Fibroblast of the aortic adventitia (primary cell): ENCODE measurements at regions not wholly inside any gene's neighbourhood (a gene's known extent, or its start where the extent isn't known, plus 50 kb on each side); places are given as distances from the start of the nearest gene placed in this dataset.
"Not testable (repeated sequence)": the region's sequence is repeated elsewhere in the genome, so short reads cannot be mapped to it uniquely, and the experiment has no call there.

Experiments used
- DNase-seq: peaks from one replicate; pipeline ENCODE4 v3.0.0-alpha.2; 2010; ENCODE audit warnings: low read depth
- H3K4me3 ChIP-seq: 2 replicates; pipeline ENCODE4 v1.5.1; 2011; ENCODE audit warnings: low read depth, mild to moderate bottlenecking, control low read depth, low read length, moderate library complexity
- TF ChIP-seq, protein P1 (sequence below): IDR thresholded peaks from 2 replicates; pipeline ENCODE4 v1.5.1; 2011; ENCODE audit warnings: mild to moderate bottlenecking, low read length, control low read depth, inconsistent platforms; ENCODE audit not compliant: insufficient read depth

DNA sequence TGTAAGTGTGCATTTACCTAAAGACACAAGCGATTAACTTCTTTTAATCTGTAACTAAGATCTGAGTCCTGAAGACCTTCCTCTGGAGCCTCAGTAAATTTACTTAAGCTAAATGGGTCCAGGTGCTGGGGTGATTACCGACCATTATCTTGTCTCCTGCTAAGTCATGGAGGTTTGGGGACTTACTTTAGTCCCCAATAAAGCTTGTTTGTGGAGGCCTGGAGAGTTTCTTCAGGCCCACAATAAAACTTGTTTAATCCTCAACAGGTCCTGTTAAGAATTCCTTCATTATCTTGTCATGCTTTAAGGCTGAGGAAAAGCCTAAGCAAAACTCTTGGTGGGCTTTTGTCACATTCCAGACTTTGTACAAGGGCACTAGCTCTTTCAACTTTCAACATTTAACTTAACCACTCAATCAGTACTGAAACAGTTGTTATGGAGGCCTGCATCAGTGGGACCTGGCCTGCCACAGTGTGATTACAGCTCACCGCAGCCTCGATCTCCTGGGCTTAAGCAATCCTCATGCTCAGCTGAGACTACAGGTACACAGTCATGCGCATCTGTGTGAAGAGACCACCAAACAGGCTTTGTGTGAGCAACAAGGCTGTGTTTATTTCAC is 84.0 kb downstream of the FMO4 start:
- DNase-seq, result no peak
- TF ChIP-seq, protein P1, sequence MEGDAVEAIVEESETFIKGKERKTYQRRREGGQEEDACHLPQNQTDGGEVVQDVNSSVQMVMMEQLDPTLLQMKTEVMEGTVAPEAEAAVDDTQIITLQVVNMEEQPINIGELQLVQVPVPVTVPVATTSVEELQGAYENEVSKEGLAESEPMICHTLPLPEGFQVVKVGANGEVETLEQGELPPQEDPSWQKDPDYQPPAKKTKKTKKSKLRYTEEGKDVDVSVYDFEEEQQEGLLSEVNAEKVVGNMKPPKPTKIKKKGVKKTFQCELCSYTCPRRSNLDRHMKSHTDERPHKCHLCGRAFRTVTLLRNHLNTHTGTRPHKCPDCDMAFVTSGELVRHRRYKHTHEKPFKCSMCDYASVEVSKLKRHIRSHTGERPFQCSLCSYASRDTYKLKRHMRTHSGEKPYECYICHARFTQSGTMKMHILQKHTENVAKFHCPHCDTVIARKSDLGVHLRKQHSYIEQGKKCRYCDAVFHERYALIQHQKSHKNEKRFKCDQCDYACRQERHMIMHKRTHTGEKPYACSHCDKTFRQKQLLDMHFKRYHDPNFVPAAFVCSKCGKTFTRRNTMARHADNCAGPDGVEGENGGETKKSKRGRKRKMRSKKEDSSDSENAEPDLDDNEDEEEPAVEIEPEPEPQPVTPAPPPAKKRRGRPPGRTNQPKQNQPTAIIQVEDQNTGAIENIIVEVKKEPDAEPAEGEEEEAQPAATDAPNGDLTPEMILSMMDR, result no peak
- no peak overlapping the region for H3K4me3 ChIP-seq

DNA sequence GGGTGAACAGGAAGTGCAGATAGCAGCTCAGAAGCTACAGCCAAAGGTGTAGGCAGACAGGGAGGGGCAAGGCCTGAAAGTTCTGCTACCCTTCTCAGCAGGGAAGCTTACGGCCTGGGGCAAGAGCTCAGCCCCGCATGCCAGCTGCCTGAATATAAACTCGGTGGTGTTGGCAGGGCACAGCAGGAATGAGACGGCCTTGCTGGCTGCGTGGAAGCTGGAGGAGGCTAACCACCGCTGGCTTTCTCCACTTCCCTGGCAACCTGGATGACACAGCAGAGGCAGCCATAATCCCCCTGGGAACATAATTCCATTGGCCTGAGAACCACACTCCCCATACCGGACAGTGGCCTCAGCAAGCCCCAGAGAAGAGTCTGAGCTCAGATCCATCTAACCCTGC is 81.9 kb upstream of the PRRC2C start:
- no peak overlapping the region for H3K4me3 ChIP-seq
- TF ChIP-seq, protein P1, result no peak
- peak; percentile 11 for DNase-seq

DNA sequence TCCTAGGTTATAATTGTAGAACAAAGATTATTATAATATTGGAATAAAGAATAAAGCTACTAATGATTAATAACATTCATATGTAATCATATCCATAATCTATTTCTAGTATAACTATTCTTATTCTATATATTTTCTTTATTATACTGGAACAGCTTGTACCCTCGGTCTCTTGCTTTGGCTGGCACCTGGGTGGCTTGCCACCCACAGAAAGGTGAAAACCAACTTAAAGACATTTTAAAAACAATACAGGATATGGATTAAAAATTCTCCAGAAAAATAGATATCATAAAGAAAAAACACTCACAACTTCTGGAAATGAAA is 80.0 kb upstream of the PRRC2C start:
- TF ChIP-seq, protein P1, result no peak
- H3K4me3 ChIP-seq, result no peak overlapping the region
- DNase-seq, result no peak

DNA sequence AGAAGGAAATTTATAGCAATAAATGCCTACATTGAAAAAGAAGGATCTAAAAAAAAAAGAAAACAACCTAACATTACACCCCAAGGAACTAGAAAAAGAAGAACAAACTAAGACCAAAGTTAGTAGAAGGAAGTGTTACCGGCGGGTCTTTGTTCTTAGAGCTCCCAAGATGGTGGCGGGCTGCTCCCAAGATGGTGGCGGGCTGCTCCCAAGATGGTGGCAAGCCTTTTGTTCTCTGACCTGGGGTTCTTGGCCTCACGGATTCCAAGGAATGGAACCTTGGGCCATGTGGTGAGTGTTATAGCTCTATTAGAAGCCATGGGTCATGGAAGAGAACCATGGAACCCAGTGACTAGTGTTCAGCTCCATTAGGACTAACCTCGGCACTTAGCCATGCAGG is 71.8 kb upstream of the PRRC2C start:
- not testable (repeated sequence) for H3K4me3 ChIP-seq, DNase-seq

DNA sequence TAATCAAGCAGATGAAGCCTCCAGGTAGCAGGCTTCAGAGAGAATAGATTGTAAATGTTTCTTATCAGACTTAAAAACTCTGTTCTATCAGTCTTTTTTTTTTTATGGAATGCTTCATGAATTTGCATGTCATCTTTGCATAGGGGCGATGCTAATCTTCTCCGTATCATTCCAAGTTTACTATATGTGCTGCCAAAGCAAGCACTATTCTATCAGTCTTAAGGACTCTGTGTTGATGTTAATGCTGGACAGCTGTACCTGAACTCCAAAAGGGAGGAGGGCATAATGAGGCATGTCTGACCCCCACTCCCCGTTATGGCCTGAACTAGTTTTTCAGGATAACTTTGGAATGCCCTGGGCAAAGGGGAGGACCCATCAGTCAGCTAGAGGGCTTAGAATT is 66.8 kb upstream of the PRRC2C start:
- TF ChIP-seq, protein P1, result no peak
- no peak overlapping the region for H3K4me3 ChIP-seq
- no peak for DNase-seq

DNA sequence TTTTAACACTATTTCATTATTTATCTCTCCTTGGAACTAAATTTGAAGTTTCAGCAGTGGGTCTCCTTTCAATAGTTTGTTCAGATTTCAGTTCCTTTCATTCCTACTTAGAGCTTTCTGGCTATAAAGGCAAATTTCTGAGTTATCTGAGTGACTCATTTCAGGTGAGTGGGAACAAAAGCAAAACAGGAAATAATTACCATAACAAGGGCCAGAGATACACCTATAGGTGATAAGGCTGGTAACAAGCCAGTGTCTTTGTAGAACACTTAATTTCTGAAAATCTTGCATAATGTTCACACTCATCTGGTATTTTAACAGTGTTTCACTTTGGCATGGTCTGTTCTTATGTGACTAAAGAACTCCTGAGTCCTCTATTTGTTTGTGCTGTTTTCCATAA is 64.5 kb upstream of the PRRC2C start:
- H3K4me3 ChIP-seq, result no peak overlapping the region
- DNase-seq, result no peak
- TF ChIP-seq, protein P1, result no peak

DNA sequence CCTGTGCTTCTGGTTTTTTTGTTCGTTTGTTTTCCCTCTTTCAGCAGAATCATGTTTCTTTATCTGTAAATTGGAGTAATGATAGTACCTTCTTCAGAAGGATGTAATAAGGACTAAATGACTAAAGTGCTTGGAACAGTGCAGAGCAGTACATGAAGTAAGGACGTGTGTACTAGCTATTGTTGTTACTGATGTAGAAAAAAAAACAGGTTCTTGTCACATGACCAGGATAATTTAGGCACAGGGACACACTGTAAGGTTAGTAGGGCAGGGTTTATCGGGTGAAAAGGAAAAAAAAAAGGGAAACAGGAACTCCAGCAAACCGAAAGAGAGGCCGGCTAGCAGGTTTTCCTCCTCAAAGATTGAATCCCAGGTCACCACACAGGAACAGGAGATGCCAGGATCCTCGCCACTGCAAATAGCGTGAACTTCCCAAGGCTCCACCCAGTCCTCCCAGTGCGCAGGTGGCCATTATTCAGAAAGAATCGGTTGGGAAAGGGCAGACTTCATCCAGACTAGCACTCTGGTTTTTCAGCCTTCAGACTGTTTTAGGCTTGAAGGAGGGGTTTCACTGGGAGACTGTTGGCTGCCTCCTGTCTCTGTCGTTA is 63.8 kb upstream of the PRRC2C start:
- H3K4me3 ChIP-seq, result no peak overlapping the region
- no peak for DNase-seq
- TF ChIP-seq, protein P1, result no peak
